ENCODE measurements at regions not wholly inside any gene's neighbourhood (a gene's known extent, or its start where the extent isn't known, plus 50 kb on each side); places are given as distances from the start of the nearest gene placed in this dataset.
"Not testable (repeated sequence)": the region's sequence is repeated elsewhere in the genome, so short reads cannot be mapped to it uniquely, and the experiment has no call there.

DNA sequence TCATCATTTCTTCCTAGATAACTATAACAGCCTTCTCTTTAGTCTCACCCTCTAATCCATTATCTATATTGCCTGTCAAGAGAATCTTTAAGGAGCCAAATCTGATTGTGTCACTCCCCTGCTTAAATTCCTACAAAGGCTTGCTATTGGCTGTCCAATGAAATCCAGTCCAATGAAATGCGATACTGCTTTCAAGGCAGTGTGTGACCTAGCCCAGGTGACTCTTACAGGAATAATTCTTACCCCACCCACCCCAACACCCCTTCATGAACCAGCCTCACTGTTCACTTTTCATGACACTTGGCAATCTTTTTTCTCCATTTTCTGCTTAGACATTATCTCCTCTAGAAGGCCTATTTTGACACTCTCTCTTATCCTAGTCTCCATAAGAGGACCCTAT, 163.3 kb upstream of the MARCKS start:
- no peak for DNase-seq (ENCODE audit: low read depth)

DNA sequence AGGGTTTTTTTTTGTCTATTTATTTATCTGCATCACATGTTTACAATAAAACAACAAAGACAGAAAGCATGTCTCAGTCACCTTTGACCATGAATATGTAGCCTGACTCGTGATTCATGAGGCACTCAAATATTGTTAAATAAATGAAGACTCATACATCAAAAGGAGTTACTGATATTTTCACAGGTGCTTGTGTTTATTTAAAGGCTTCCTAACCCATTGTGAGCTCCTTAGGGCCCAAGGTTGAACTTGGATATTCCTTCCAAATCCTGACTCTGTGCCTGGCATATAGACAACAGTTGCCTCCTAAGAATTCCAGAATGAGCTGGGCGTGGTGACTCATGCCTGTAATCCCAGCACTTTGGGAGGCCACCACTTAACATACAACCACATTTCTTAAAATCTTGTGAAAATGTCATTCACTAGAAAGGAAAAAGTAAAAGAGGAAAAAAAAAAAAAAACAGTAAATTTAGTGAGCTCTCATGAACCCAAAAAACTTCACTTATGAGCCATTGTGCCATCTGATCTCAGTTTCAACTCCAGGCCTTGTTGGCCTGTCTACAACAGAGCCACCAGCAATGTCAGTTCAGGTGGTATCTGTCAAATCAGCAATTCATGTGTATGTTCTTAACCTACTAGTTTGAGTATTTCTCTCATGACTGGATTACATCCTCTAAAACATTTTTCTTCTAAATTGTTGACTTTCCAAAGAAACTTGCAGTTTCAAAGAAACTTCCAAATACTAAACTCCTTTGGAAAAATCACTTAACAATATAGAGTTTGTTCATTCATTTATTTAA, 162.7 kb upstream of the MARCKS start:
- DNase-seq (ENCODE audit: low read depth): peak; percentile 45

DNA sequence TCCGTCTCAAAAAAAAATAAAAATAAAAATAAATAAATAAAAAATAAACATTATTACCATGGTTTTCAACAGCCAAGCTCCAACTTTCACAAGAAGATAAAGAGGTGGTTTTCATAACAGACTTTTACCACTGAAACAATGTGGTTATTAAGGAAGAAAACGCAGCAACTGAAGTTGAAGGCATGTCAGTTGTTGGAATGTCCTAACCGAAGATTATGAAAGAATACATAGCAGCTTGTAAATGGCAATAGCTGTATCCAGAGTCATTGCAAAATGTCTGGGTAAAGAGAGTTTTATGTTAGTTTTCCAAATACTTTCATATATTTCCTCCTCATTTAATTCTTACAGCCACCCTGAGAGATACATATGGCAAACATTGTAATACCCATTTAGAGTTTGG, 161.6 kb upstream of the MARCKS start:
- DNase-seq (ENCODE audit: low read depth): no peak

DNA sequence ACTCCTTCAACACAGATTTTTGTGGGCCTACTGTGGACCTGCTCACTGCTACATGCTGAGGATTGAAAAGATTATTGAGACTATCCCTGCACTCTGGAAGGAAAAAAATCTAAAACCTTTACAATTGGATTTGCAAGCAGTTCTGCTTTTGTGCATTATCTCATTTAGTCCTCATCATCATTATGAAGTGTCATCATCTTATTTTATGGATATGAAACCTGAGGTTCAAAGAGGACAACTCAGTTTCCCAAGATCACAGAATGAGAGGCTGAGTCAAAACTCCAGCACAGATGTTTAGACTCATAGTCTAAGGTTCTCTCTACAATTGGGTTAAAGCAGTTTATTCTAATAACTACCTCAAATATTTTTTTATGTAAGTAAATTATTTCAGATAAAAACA, 160.2 kb upstream of the MARCKS start:
- DNase-seq (ENCODE audit: low read depth): no peak

DNA sequence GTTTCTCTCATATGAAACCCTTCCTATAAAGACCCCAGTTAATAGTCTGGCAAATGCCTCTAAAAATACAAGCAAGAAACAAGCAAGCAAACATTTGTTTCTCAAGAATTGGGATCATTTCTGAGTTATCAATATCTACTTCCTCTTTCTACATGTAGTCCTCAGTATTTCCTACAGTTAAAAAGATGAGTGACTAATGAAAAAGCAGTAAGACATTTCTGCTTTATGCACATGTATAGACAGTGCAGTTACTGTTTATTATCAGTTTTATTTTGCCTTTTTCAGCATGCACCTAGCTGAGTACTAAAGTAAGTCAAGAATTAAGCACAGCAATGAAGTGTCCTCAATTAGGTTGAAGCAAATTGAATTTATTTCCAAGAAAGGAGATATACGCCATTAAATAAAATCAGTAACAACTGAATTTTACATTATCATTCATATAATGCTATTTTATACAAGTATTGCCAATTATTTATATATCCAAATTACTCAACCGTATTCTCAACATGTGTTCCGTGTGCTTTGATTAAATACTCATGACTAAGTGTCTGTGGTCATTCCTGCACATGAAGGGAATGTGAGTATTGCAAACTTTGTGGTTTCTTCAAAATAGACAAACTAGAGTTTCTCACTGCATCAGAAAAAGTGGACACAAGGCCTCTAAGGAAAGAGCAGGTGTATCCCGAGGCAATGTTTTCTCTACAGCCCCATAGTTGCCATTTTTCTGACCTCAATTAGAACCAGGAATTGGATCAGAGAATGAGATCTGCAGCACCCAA, 159.3 kb upstream of the MARCKS start:
- DNase-seq (ENCODE audit: low read depth): peak; percentile 96

DNA sequence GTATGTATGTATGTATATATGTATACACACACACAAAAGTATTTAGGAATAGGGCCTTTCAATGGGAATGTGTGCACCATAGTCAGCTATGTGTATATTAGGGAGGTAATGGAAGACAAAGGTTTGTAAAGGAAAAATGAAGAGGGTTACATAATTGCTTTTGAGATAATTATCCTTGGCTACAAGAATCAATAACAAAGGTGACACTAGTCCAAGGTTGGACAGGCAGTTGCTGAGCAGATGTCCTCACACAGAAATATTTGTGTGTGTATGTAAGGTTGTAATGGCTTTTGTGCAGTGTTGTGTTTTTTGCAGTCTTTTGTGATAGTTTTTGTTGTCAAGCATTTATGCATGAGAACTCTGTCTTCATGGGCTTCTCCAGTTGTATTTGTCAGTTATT, 157.9 kb upstream of the MARCKS start:
- DNase-seq (ENCODE audit: low read depth): no peak

DNA sequence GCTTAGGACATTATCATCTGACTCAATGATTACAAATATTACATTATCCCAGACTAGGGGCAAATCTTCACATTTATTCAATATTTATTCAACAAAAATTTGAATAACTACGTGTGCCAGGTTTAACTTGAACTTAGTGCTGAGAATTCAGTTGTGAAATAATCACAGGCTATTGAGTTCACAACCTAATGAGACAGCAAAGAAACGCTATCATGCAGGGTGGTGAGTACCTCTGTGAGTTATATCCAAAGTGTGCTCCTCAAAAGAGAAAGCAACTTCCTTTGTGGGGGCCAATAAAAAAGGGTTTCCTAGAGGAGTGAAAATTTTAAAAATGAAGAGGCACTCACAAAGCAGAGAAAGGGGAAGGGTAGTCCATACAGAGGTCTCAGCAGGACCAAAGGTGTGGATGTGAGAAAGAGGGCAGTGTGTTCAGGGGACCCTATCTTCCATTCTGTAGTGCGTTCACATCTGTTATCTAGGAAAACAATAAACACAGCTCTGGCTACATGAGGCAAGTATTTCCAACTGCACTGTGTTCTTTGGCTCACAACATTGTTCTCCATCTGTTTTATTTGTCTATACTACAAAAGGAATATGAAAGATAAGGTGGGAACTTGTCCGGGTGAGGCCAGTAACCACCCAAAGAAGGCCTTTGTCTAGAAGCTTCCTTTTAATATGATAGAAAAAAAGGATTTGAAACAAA, 155.4 kb upstream of the MARCKS start:
- no peak for DNase-seq (ENCODE audit: low read depth)

DNA sequence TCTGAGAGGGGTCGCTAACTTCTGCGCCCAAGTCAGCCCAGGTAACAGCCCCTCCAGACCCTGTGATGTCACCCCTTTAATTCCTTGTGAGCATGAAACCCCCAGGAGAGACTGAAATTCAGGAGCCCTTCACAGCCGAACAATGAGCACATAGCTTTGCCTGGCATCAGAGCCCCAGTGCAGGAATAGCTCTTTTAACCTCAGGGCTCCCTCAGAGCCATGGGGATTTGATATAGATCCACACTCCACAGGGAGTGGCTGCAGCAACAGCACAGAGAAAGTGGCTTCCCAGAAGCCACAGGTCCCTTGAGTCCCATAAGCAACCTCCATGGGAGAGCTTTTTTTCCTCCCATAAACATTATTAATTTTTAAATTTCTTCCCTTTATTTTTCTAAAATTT, 150.0 kb upstream of the MARCKS start:
- DNase-seq (ENCODE audit: low read depth): no peak

DNA sequence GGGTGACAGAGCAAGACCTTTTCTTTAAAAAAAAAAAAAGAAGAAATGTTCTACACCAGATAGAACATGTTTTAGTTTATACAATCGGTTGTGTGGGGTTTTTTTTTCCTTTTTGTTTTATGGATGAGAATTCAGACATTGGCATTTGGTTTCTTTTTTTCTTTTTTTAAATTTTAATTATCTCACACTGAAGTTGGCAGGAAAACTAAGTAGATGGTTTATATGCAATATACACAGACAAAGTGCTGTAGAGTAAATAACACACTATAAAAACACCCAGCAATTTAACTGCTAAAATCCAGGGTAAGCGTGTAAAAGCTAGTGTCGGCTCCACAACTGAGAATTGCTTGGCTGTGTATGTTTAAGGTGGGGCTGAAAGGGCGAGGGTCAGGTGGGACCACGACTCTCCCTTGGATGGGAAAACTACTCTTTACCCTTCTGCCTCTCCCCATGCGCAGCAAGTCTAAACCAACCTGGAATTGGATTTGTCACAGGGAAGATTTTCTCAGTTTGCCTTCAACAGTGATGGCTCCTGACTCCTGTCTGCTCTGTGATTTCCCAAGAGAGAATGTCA, 147.1 kb upstream of the MARCKS start:
- DNase-seq (ENCODE audit: low read depth): no peak

DNA sequence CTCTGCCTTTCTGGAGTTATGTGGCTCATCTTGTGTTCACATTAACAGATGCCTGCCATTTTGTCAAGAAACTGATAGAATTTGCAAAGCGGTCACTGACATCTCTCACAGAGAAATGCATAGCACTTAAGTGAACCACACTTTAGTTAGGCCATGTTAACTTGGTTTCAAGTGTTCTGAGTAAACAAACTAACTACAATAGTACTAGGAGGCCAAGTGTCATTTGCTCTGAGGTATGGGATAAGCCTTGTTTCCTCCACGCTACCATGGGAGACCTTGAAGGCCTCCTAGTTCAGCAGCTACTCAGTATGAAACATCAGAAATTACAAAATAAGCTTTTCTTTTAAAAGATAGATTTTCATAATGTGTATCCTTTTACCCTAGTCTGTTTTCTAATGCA, 143.5 kb upstream of the MARCKS start:
- no peak for DNase-seq (ENCODE audit: low read depth)

DNA sequence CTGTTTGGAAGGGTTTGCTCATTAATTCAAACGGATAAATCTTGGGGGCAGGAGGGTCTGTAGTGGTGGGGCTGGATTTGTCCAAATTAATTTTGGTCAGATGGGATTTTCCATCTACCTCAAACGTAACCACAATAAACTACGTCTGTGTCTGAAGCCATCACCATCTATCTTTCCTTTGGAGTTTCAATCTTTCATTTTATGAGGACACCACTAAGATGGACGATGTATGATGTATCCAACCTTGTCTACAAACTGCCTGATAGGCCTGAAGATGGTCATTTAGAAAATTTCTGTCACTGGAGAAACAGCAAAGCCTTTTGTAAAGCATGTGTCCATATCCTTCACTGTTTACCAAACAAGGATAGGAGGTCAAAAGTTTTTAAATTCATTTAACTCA, 138.6 kb upstream of the MARCKS start:
- DNase-seq (ENCODE audit: low read depth): no peak

DNA sequence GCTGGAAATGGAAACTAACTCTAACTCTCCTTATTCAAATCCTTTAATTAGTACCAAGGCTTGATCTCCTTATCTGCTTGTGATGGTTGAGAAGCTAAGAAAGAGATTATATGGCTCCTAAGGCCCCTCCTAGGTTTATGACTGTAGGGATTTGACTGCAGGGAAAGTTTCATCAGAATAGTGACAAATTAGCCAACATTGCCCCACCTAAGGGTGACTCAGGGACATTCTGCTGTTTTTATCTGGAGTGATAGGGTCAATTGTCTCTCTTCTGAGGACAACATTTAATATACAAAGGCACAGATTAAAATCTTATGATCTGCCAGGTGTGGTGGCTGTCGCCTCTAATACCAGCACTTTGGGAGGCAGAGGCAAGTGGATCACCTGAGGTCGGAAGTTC, 138.1 kb upstream of the MARCKS start:
- peak; percentile 55 for DNase-seq (ENCODE audit: low read depth)

DNA sequence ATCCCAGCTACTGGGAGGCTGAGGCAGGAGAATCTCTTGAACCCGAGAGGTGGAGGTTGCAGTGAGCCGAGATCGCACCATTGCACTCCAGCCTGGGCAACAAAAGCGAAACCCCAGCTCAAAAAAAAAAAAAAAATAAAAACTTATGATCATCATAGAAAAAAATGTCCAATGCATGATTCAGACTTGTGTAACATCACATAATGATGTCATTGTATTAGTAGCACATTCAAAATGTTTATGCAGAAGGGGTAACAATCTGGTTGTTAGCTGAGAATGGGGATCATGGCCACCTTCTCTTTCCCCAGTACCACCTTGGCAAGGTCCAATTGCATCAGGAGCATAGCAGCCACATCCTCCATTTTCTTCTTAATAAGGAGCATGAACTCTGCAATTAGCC, 137.6 kb upstream of the MARCKS start:
- DNase-seq (ENCODE audit: low read depth): no peak

DNA sequence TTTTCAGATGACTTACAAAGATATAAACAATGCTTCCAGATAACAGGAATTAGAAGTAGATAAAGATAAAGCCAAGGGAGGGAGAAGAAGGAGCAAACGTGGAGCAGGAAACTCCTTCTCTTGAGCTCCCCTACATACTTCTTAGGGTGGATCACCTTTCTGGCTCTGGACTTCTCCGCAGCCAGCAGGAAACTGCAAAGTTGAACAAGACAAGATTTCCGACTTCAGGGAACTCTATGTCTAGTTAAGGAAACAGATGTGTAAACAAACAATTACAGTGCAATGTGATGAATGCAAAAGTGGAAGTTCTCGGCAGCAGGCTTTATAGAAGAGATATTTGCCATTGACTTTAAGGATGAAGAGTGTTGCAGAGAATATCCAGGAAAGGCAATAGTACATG, 134.0 kb upstream of the MARCKS start:
- no peak for DNase-seq (ENCODE audit: low read depth)

DNA sequence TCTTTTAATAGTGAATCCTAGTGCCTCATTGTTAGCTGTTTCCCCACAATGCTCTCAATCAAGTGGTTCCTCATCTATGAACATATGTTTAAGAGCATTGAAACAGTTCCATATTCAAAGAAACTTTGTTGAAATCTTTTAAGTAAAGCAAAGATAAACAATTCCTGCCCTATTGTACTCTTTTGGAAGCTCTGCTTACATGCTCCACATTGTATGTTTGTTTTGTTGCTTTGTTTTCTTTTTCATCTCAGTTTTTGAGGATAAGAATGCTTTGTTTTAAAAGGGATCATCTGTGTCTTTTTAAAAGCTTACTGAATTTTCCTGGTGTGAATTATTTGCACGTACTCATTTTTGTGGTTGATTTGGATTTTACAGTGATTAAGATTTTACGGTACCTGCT, 132.2 kb upstream of the MARCKS start:
- DNase-seq (ENCODE audit: low read depth): not testable (repeated sequence)

DNA sequence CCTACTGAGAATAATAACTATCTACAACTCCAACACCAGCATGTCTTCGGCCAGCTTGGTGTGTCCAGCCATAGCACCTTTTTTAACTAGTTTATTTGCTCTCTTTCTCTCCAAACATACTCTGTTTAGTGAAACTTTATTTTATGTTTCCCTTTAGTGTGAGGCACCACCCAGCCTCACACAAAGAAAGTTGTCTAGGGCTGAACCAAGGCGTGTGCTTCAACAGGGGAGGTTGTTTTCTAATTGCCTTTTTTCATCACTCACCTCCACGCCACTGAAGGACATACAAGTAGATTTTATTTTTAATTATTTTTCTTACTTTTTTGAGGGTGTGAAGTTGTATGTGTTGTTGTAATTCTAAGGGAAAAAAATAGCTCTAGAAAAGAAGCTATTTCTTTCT, 125.6 kb upstream of the MARCKS start:
- DNase-seq (ENCODE audit: low read depth): no peak

DNA sequence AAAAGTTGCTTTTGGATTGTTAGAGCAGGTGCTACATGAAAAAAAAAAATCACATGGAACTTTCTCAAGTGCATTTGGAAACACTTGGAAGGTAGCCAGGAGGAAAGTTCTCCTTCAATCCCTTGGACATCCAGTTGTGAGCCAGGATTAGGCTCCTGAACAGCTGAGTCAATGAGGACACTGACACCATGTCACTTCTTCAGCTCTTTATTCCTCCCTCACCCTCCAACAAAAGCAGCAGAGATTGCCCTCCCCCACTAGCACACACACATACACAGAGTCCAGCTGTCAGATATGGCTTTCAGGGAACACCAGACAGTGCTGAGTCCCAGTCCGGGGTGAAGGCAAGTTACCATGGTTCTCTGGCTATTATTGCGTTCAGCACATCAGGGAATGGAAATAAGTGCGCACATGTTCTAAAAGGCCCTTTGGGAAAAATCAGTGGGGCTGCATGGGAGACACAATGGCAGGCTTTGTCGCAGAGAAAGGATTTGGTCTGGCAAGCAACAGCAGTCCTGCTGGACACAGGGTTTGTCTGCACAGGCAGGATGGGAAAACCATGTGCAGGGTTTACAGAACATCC, 124.7 kb upstream of the MARCKS start:
- peak; percentile 42 for DNase-seq (ENCODE audit: low read depth)

DNA sequence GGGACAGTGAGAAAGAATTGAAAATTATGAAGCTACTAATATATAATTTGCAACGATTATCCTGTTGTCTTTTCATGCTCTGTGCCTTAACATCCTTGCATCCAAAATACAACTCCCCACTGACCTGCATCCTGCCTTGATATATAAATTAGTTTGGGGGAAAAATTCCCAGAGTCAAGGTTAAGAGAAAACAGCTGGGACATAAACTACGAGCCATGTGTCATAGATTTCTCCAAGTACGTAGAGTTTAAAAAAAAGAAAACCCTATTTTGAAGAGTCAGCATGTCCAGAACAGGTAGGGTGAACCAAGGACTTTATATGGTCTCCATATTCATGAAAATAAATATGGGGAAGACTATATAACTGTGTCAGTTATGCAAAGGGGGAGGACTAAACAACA, 123.8 kb upstream of the MARCKS start:
- no peak for DNase-seq (ENCODE audit: low read depth)

DNA sequence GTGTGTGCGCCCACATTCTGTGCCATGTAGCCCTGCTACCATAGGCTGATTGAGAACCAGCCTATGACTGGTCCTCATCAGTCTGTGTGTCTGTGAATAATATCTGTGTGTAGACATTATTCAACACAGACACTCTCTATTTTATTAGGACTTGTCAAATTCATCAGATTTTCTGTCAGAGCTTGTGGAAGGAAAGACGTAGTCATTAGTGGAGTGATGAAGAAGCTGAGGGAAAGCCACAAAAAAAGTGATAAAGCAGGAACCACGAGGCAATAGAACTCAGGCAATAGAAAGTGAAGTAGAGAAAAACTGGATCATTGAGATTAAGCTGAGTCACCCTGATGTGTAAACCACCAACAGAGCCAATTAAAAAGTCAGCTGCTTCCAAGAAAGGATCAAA, 122.2 kb upstream of the MARCKS start:
- DNase-seq (ENCODE audit: low read depth): peak; percentile 63

DNA sequence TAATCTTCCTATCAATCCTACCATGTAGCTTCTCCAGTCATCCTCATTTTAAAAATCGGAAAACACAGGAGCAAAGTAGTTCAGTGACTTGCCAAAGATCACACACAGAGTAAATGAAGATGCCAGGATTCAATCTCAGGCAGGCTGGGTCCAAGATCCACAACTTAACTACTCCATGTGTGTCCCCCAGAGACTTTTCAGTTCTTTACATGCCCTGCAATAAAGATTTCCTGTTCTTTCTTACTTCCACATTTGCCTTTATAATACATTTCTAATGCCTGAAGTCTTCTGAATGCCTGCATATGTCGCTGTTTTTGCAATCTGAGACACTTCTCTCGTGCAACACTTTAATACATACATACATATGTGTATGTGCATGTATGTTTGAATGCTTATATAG, 121.7 kb upstream of the MARCKS start:
- no peak for DNase-seq (ENCODE audit: low read depth)

DNA sequence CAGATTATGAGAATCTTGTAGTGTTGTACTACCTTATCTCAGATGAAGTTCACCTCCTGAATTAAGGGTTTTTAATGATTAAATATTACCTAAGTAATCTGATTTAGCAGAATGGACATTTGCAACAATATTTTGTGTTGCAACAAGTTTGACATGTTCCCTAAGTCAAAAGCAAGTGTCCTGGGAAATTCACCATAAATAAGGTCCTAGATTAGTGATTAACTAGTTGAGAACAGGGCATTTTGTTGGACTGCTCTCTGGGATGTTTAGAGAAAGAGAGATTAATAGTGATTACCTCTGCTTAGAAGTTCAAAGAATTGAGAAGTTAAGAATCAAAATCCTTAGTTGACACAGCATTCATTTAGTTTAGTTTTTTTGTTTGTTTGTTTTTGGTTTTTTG, 120.2 kb upstream of the MARCKS start:
- DNase-seq (ENCODE audit: low read depth): peak; percentile 57

DNA sequence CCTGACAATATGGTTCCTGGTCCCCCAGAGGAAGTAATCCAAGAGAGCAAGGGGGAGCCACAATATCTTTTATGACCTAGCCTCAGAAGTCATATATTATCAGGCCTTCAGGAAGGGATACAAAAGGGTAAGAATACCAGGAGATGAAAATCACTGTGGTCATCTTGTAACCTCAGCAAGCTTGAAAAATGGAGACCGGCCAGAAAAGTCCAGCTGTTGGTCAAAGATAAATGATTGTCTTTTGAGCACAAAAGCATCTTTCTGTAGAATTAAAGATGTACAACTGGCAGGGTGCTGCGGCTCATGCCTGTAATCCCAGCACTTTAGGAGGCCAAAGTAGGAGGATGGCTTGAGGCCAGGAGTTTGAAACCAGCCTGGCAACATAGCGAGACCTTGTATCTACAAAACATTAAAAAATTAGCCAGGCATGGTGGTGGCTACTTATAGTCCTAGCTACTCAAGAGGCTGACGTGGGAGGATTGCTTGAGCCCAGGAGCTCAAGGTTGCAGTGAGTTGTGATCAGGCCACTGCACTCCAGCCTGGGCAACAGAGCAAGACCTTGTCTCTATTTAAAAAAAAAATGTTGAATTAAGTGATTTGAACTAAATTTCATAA, 118.0 kb upstream of the MARCKS start:
- no peak for DNase-seq (ENCODE audit: low read depth)
